ENCODE measurements at regions not wholly inside any gene's neighbourhood (a gene's known extent, or its start where the extent isn't known, plus 50 kb on each side); places are given as distances from the start of the nearest gene placed in this dataset.
"Not testable (repeated sequence)": the region's sequence is repeated elsewhere in the genome, so short reads cannot be mapped to it uniquely, and the experiment has no call there.

DNA sequence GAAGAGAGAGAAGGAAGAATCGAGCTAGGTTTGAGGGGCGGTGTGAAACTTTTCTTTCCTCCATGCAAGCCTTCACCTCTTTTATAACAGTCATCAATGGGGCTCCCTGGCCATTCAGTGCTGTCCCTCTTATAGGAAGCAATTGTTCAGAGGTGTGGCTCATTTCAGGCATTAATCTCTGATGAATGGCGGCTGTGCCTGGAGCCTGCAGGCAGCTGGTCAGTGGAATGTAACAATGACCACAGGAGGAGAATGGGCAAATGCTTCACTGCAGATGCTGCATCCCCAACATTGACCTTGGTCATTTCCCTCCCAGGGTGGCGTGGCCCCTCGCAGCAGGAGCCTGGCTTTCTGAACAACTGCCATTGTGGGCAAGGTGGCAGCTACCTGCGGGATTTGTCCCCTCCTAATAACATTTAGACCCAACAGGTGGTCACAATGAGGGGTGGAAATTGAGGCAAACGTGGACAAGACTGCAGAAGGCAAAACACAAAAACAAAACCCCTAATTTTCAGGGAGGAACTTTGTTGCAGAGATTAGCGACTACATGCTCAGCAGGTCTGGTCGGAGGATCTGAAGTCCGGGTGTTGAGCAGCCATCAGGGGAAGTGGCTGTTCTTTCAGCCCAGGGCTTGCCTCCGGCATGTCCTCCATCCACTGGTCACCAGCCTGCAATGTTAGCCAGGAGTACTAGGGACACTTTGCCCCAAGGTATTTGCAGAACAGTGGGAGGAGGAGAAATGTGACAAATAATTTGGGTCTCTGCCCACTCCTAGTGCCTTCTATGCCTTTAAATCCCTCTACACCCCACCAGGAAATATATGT, 97.3 kb upstream of the PAXBP1 start:
- H3K4me3 ChIP-seq (ENCODE audit: low read depth in 1 of 2, low read length in 1 of 2), result no peak overlapping the region
- peaks cover 20% of the 10 kb centered on the region for H3K27me3 ChIP-seq
- no peaks in the 10 kb centered on the region for H3K9me3 ChIP-seq
- TF ChIP-seq, protein P1, sequence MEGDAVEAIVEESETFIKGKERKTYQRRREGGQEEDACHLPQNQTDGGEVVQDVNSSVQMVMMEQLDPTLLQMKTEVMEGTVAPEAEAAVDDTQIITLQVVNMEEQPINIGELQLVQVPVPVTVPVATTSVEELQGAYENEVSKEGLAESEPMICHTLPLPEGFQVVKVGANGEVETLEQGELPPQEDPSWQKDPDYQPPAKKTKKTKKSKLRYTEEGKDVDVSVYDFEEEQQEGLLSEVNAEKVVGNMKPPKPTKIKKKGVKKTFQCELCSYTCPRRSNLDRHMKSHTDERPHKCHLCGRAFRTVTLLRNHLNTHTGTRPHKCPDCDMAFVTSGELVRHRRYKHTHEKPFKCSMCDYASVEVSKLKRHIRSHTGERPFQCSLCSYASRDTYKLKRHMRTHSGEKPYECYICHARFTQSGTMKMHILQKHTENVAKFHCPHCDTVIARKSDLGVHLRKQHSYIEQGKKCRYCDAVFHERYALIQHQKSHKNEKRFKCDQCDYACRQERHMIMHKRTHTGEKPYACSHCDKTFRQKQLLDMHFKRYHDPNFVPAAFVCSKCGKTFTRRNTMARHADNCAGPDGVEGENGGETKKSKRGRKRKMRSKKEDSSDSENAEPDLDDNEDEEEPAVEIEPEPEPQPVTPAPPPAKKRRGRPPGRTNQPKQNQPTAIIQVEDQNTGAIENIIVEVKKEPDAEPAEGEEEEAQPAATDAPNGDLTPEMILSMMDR (IDR thresholded peaks at IDR 0.05), result no peak
- no peaks in the 10 kb centered on the region for H3K36me3 ChIP-seq
- peaks cover 6 to 8% of the 10 kb centered on the region in 2 experiments for H3K4me1 ChIP-seq (ENCODE audit: control insufficient read depth in 1 of 2, insufficient read depth in 1 of 2, low read depth in 1 of 2, low read length in 1 of 2)
- no peak overlapping the region for H3K27ac ChIP-seq

DNA sequence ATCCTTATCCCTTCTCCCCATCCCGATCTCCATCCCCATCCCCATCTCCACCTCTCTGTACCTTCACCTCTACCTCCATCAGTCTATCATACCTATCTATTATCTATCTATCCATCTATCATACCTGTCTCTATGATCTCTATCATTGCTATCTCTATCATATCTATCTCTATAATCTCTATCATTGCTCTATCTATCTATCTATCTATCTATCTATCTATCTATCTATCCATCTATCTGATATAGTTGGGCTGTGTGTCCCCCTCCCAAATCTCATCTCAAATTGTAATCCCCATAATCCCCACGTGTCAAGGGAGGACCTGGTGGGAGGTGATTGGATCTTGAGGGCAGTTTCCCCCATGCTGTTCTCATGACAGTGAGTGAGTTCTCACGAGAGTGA, 97.9 kb upstream of the PAXBP1 start:
- no peaks in the 10 kb centered on the region for H3K9me3 ChIP-seq
- TF ChIP-seq, protein P1 (IDR thresholded peaks at IDR 0.05), result no peak
- H3K36me3 ChIP-seq, result no peaks in the 10 kb centered on the region
- H3K27ac ChIP-seq, result no peak overlapping the region
- peaks cover 23% of the 10 kb centered on the region for H3K27me3 ChIP-seq
- H3K4me3 ChIP-seq (ENCODE audit: low read depth in 1 of 2, low read length in 1 of 2), result no peak overlapping the region
- peaks cover 6 to 8% of the 10 kb centered on the region in 2 experiments for H3K4me1 ChIP-seq (ENCODE audit: control insufficient read depth in 1 of 2, insufficient read depth in 1 of 2, low read depth in 1 of 2, low read length in 1 of 2)

DNA sequence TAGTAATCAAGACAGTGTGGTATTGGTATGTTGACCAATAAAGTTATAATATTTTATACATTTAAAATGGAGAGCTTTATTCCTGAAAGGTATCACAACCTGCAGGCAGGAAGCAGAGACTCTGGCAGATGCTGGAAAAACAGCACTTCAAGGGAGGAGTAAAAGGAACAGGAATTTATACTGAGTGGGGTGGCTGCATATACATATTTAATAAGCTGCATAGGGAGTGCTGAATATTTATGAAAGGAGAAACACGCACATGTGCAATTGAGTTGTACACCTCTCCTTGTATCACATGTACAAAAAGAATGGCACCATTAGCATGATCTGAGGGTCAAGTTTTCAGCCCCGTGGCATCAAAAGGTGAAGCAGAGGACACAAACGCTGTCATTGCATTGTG, 104.9 kb upstream of the PAXBP1 start:
- Histone ChIP-seq H3K36me3 (no peaks in the 10 kb centered on the region), H3K27me3 (peaks cover 32% of the 10 kb centered on the region), H3K4me1 (ENCODE audit: control insufficient read depth in 1 of 2, insufficient read depth in 1 of 2, low read depth in 1 of 2, low read length in 1 of 2) (peaks cover 0 to 8% of the 10 kb centered on the region in 2 experiments), H3K27ac (no peak overlapping the region), H3K9me3 (no peaks in the 10 kb centered on the region), H3K4me3 (ENCODE audit: low read depth in 1 of 2, low read length in 1 of 2) (no peak overlapping the region)
- TF ChIP-seq, protein P1 (IDR thresholded peaks at IDR 0.05), result no peak

DNA sequence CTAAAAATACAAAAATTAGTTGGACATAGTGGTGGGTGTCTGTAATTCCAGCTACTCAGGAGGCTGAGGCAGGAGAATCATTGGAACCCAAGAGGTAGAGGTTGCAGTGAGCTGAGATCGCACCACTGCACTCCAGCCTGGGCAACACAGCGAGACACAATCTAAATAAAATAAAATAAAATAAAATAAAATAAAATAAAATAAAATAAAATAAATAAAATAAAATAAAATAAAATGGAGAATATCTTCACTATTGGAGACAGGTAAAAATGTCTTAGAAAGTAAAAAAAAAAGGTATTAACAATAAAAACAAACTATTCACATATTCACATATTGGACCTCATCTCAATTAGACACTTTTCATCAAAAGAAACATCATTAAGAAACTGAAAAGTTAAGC, 106.3 kb upstream of the PAXBP1 start:
- peaks cover 43% of the 10 kb centered on the region for H3K27me3 ChIP-seq
- not testable (repeated sequence) for H3K27ac ChIP-seq; H3K9me3 ChIP-seq; H3K4me3 ChIP-seq (ENCODE audit: low read depth in 1 of 2, low read length in 1 of 2); H3K36me3 ChIP-seq; H3K4me1 ChIP-seq (ENCODE audit: control insufficient read depth in 1 of 2, insufficient read depth in 1 of 2, low read depth in 1 of 2, low read length in 1 of 2)

DNA sequence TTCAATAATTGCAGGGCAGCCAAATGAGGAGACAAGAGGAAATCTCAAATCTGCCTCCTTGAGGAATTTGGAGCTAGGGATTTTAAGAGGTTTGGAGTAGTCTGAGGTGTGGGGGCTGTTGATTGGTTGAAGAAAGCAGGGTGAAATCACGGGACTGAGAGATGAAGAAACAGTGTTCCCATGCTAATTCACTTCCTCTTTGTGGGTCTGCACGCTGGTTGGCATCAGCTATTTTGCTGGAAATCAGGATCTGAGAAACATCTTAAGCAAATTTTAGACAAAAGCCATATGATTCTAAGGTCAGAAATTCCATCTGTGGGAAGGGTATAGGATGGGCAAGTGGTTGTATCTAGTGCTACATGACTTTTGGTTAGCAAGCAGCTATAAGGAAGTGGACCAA, 107.1 kb upstream of the PAXBP1 start:
- H3K9me3 ChIP-seq, result no peaks in the 10 kb centered on the region
- TF ChIP-seq, protein P1 (IDR thresholded peaks at IDR 0.05), result no peak
- no peak overlapping the region for H3K4me3 ChIP-seq (ENCODE audit: low read depth in 1 of 2, low read length in 1 of 2)
- H3K27me3 ChIP-seq, result peaks cover 51% of the 10 kb centered on the region
- H3K4me1 ChIP-seq (ENCODE audit: control insufficient read depth in 1 of 2, insufficient read depth in 1 of 2, low read depth in 1 of 2, low read length in 1 of 2), result peaks cover 0 to 8% of the 10 kb centered on the region in 2 experiments
- H3K36me3 ChIP-seq, result no peaks in the 10 kb centered on the region
- no peak overlapping the region for H3K27ac ChIP-seq

DNA sequence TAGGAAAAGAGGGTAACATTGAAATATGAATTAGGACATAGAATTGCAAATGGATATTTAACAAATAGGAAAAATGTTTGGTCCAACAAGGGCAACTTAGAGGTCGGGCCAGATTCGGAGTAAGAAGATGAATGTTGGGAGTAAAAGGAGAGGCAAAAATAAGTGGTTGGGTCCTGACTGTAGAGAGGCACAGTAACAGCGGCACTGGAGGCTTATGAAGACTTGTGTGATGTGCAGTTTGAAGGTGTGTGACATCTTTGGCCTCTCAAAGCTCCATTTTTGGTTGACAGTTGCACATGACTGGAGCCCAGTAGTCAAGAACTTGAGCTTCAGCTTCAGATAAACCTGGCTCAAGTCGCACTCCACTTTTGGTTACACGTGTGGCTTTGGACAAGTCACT, 109.9 kb upstream of the PAXBP1 start:
- Histone ChIP-seq H3K4me3 (ENCODE audit: low read depth in 1 of 2, low read length in 1 of 2) (no peak overlapping the region), H3K4me1 (ENCODE audit: control insufficient read depth in 1 of 2, insufficient read depth in 1 of 2, low read depth in 1 of 2, low read length in 1 of 2) (peaks cover 0 to 8% of the 10 kb centered on the region in 2 experiments), H3K36me3 (no peaks in the 10 kb centered on the region), H3K27me3 (peaks cover 64% of the 10 kb centered on the region), H3K9me3 (no peaks in the 10 kb centered on the region), H3K27ac (no peak overlapping the region)
- TF ChIP-seq, protein P1 (IDR thresholded peaks at IDR 0.05), result no peak

Data from neutrophil (primary cell).